ENCODE measurements at regions not wholly inside any gene's neighbourhood (a gene's known extent, or its start where the extent isn't known, plus 50 kb on each side); places are given as distances from the start of the nearest gene placed in this dataset.
"Not testable (repeated sequence)": the region's sequence is repeated elsewhere in the genome, so short reads cannot be mapped to it uniquely, and the experiment has no call there.

GRCh38 chr7:140262242-140262903, 85.6 kb upstream of the KDM7A start:
- H3K9me3 ChIP-seq, result no peaks in the 10 kb centered on the region
- H3K27ac ChIP-seq, result no peak overlapping the region
- 67 to 73% methylated on average over 6 of the region's 6 CpGs for WGBS, 2 donors
- intact Hi-C loops (cut with DNase I), result no loop called here
- no peak for TF ChIP-seq CTCF (IDR thresholded peaks at IDR 0.05)
- no peaks in the 10 kb centered on the region for H3K36me3 ChIP-seq
- H3K27me3 ChIP-seq, result no peaks in the 10 kb centered on the region
- DNase-seq (no peak), ATAC-seq (no peak), FAIRE-seq (no peak)
- H3K4me1 ChIP-seq, result no peaks in the 10 kb centered on the region
- H3K4me3 ChIP-seq, result no peak overlapping the region

GRCh38 chr7:140261522-140261921, 84.7 kb upstream of the KDM7A start:
- no peak for FAIRE-seq
- H3K27me3 ChIP-seq, result no peaks in the 10 kb centered on the region
- TF ChIP-seq CTCF (IDR thresholded peaks at IDR 0.05), result no peak
- intact Hi-C loops (cut with DNase I), result no loop called here
- 80 to 82% methylated on average over 1 of the region's 1 CpG for whole genome bisulfite sequencing, 2 donors
- H3K27ac ChIP-seq, result no peak overlapping the region
- DNase-seq, result no peak
- no peak overlapping the region for H3K4me3 ChIP-seq
- no peaks in the 10 kb centered on the region for H3K9me3 ChIP-seq
- H3K4me1 ChIP-seq, result no peaks in the 10 kb centered on the region
- no peaks in the 10 kb centered on the region for H3K36me3 ChIP-seq
- ATAC-seq, result no peak

GRCh38 chr7:140261105-140261486, 84.3 kb upstream of the KDM7A start:
- WGBS, 2 donors, result 76 to 80% methylated on average over 5 of the region's 5 CpGs
- Histone ChIP-seq H3K9me3 (no peaks in the 10 kb centered on the region), H3K4me1 (no peaks in the 10 kb centered on the region), H3K36me3 (no peaks in the 10 kb centered on the region), H3K4me3 (no peak overlapping the region), H3K27ac (no peak overlapping the region), H3K27me3 (no peaks in the 10 kb centered on the region)
- ATAC-seq (no peak), FAIRE-seq (no peak), DNase-seq (no peak)
- intact Hi-C loops (cut with DNase I), result no loop called here
- TF ChIP-seq CTCF (IDR thresholded peaks at IDR 0.05), result no peak

GRCh38 chr7:140260352-140261104, 83.7 kb upstream of the KDM7A start:
- no peak for DNase-seq
- ATAC-seq, result peak in 2 of 4 donors; percentile 47 to 59
- H3K27ac ChIP-seq, result no peak overlapping the region
- no peaks in the 10 kb centered on the region for H3K27me3 ChIP-seq
- intact Hi-C loops (cut with DNase I), result no loop called here
- FAIRE-seq, result no peak
- no peaks in the 10 kb centered on the region for H3K9me3 ChIP-seq
- no peak overlapping the region for H3K4me3 ChIP-seq
- 51 to 52% methylated on average over 10 of the region's 10 CpGs for WGBS, 2 donors
- H3K36me3 ChIP-seq, result no peaks in the 10 kb centered on the region
- no peaks in the 10 kb centered on the region for H3K4me1 ChIP-seq
- TF ChIP-seq CTCF (IDR thresholded peaks at IDR 0.05), result no peak

GRCh38 chr7:140257278-140257677, 80.5 kb upstream of the KDM7A start:
- H3K27ac ChIP-seq; ATAC-seq; H3K36me3 ChIP-seq; H3K9me3 ChIP-seq; H3K4me1 ChIP-seq; DNase-seq; intact Hi-C loops (cut with DNase I); H3K27me3 ChIP-seq; FAIRE-seq; H3K4me3 ChIP-seq: not testable (repeated sequence)
- 77 to 79% methylated on average over 3 of the region's 3 CpGs for WGBS, 2 donors

- FAIRE-seq; ATAC-seq; H3K4me1 ChIP-seq; intact Hi-C loops (cut with DNase I); H3K27me3 ChIP-seq; H3K36me3 ChIP-seq; H3K9me3 ChIP-seq; H3K4me3 ChIP-seq; H3K27ac ChIP-seq; DNase-seq: not testable (repeated sequence)
- WGBS, 2 donors, result 93% methylated on average over 9 of the region's 9 CpGs
Measured at GRCh38 chr7:140254976-140255375, 78.2 kb upstream of the KDM7A start.

All from pancreas (tissue), 10 donors.